NT2/D1 (cell line): ENCODE measurements at regions not wholly inside any gene's neighbourhood (a gene's known extent, or its start where the extent isn't known, plus 50 kb on each side); places are given as distances from the start of the nearest gene placed in this dataset.

ENCODE experiments used
- SUZ12 ChIP-seq: IDR thresholded peaks from 2 replicates; pipeline ENCODE4 v1.6.1; 2011; ENCODE audit not compliant: insufficient read length, insufficient read depth; ENCODE audit errors: extremely low read depth
- ZNF274 ChIP-seq: IDR thresholded peaks from 2 replicates; pipeline ENCODE4 v1.6.1; 2011; ENCODE audit warnings: mild to moderate bottlenecking, low read depth, low read length

- no peak for TF ChIP-seq ZNF274
- no peak for TF ChIP-seq SUZ12
Observed at GRCh38 chr10:107554333-107554732, 389.8 kb upstream of the SORCS1 start.
